B cell (primary cell): ENCODE measurements at regions not wholly inside any gene's neighbourhood (a gene's known extent, or its start where the extent isn't known, plus 50 kb on each side); places are given as distances from the start of the nearest gene placed in this dataset.

Source experiments
- CTCF ChIP-seq: fragments of 200-600 bp; IDR thresholded peaks from one replicate; pipeline ENCODE4 v1.8.0; 2022; ENCODE audit warnings: antibody characterized with exemption, mild to moderate bottlenecking
- EZH2 ChIP-seq: IDR thresholded peaks from 2 replicates; pipeline ENCODE4 v1.6.1; 2012; ENCODE audit warnings: borderline replicate concordance, low read depth, mild to moderate bottlenecking, moderate library complexity, low read length; ENCODE audit not compliant: insufficient read depth, poor library complexity, severe bottlenecking

GRCh38 chr7:42494736-42495135 is 257.7 kb upstream of the GLI3 start:
- no peak for TF ChIP-seq EZH2
- TF ChIP-seq CTCF, result no peak
